ENCODE measurements at regions not wholly inside any gene's neighbourhood (a gene's known extent, or its start where the extent isn't known, plus 50 kb on each side); places are given as distances from the start of the nearest gene placed in this dataset.

DNA sequence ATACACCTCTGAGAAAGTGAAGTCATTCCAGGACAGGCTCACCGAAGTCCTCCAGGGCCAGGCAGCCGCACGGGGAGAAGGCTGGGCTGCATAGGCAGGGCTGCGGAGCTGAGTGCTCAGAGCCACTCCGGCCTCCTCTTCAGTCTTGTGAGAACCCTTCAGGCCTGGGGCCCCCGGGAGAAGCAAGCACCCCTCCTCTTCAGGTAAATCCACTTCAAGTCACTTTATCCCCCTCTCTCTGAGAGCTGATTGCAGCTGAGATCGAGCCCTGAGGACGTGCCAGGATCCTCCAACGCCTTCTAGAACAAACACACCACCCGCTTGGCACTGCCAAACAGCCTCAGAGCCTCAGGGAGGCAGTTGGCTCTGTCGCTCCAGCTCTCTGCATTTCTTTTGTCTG is 1526.3 kb downstream of the BRD1 start:
- H3K27me3 ChIP-seq (ENCODE audit: control insufficient read depth, low read length): no peaks in the 10 kb centered on the region
- H4K20me1 ChIP-seq (ENCODE audit: control insufficient read depth, insufficient read depth, low read depth, low read length): no peaks in the 10 kb centered on the region
- no peaks in the 10 kb centered on the region for H3K79me2 ChIP-seq (ENCODE audit: control insufficient read depth, low read length)
- H3K9me2 ChIP-seq (replicated peaks; ENCODE audit: control insufficient read depth, low read length): no peaks in the 10 kb centered on the region
- H3K9me3 ChIP-seq (ENCODE audit: control insufficient read depth, insufficient read depth, low read length): no peaks in the 10 kb centered on the region
- H3K4me3 ChIP-seq (ENCODE audit: low read length): no peak overlapping the region
- H3K4me1 ChIP-seq (ENCODE audit: control insufficient read depth, low read length): no peaks in the 10 kb centered on the region
- no peaks in the 10 kb centered on the region for H3F3A ChIP-seq (ENCODE audit: control insufficient read depth, insufficient read depth)
- H3K4me2 ChIP-seq (ENCODE audit: low read length): no peak overlapping the region
- H3K27ac ChIP-seq (ENCODE audit: low read depth, low read length): no peak overlapping the region
- H3K36me3 ChIP-seq (ENCODE audit: control insufficient read depth, low read length): no peaks in the 10 kb centered on the region
- TF ChIP-seq, protein P1, sequence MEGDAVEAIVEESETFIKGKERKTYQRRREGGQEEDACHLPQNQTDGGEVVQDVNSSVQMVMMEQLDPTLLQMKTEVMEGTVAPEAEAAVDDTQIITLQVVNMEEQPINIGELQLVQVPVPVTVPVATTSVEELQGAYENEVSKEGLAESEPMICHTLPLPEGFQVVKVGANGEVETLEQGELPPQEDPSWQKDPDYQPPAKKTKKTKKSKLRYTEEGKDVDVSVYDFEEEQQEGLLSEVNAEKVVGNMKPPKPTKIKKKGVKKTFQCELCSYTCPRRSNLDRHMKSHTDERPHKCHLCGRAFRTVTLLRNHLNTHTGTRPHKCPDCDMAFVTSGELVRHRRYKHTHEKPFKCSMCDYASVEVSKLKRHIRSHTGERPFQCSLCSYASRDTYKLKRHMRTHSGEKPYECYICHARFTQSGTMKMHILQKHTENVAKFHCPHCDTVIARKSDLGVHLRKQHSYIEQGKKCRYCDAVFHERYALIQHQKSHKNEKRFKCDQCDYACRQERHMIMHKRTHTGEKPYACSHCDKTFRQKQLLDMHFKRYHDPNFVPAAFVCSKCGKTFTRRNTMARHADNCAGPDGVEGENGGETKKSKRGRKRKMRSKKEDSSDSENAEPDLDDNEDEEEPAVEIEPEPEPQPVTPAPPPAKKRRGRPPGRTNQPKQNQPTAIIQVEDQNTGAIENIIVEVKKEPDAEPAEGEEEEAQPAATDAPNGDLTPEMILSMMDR (IDR thresholded peaks at IDR 0.05; ENCODE audit: low read depth, low read length, poor library complexity, severe bottlenecking): no peak
- no peak for TF ChIP-seq EZH2phosphoT487 (IDR thresholded peaks at IDR 0.05; ENCODE audit: borderline replicate concordance, low read length)

DNA sequence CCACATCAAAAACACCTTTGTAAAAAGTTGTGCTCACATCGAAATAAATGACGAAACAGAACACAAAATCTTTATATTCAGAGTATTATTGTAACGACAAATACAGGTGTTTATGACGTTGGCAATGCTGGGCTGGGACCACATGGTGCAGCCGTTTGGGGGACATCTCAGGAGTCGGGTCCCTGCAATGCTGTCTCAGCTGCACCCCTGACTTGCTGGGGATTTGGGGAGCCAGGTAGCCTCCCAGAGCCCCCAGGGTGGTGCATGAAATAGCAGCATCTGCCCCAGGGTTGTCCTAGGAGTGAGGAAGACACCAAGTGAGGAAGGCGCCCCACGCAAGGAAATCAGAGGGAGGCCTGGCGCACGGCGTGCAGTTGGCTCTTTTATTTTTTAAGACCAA is 1526.8 kb downstream of the BRD1 start:
- H3K9me3 ChIP-seq (ENCODE audit: control insufficient read depth, insufficient read depth, low read length): no peaks in the 10 kb centered on the region
- H3K4me3 ChIP-seq (ENCODE audit: low read length): no peak overlapping the region
- H3K4me2 ChIP-seq (ENCODE audit: low read length): no peak overlapping the region
- no peaks in the 10 kb centered on the region for H3K27me3 ChIP-seq (ENCODE audit: control insufficient read depth, low read length)
- H3K4me1 ChIP-seq (ENCODE audit: control insufficient read depth, low read length): no peaks in the 10 kb centered on the region
- no peaks in the 10 kb centered on the region for H3K36me3 ChIP-seq (ENCODE audit: control insufficient read depth, low read length)
- H4K20me1 ChIP-seq (ENCODE audit: control insufficient read depth, insufficient read depth, low read depth, low read length): no peaks in the 10 kb centered on the region
- H3K9me2 ChIP-seq (replicated peaks; ENCODE audit: control insufficient read depth, low read length): no peaks in the 10 kb centered on the region
- no peaks in the 10 kb centered on the region for H3K79me2 ChIP-seq (ENCODE audit: control insufficient read depth, low read length)
- no peak for TF ChIP-seq EZH2phosphoT487 (IDR thresholded peaks at IDR 0.05; ENCODE audit: borderline replicate concordance, low read length)
- TF ChIP-seq, protein P1 (IDR thresholded peaks at IDR 0.05; ENCODE audit: low read depth, low read length, poor library complexity, severe bottlenecking): no peak
- H3K27ac ChIP-seq (ENCODE audit: low read depth, low read length): no peak overlapping the region
- H3F3A ChIP-seq (ENCODE audit: control insufficient read depth, insufficient read depth): no peaks in the 10 kb centered on the region

DNA sequence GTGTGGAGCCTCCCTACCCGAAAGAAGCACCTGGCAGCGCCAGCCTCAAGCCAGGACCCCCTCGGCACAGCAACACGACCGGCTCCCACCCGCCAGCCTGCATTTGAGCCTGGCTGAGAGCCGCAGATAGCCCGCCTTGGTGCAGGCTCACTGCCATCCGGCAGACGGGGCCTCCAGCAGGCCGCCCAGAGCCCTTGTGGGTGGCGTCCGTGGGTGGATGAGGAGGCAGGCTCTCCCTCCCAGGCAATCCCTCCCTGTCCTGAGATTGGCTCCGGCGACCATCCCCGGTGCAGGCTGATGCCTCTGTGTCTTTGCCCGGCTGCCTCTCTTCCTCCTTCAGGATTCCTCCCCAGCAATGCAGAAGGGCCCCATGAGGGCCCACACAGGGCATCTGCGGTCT is 1527.9 kb downstream of the BRD1 start:
- TF ChIP-seq, protein P1 (IDR thresholded peaks at IDR 0.05; ENCODE audit: low read depth, low read length, poor library complexity, severe bottlenecking): no peak
- TF ChIP-seq EZH2phosphoT487 (IDR thresholded peaks at IDR 0.05; ENCODE audit: borderline replicate concordance, low read length): no peak
- Histone ChIP-seq H3K36me3 (ENCODE audit: control insufficient read depth, low read length) (no peaks in the 10 kb centered on the region), H3K27ac (ENCODE audit: low read depth, low read length) (no peak overlapping the region), H3K9me2 (replicated peaks; ENCODE audit: control insufficient read depth, low read length) (no peaks in the 10 kb centered on the region), H3K79me2 (ENCODE audit: control insufficient read depth, low read length) (no peaks in the 10 kb centered on the region), H3K4me1 (ENCODE audit: control insufficient read depth, low read length) (no peaks in the 10 kb centered on the region), H3K4me3 (ENCODE audit: low read length) (no peak overlapping the region), H3K9me3 (ENCODE audit: control insufficient read depth, insufficient read depth, low read length) (no peaks in the 10 kb centered on the region), H3K4me2 (ENCODE audit: low read length) (no peak overlapping the region), H4K20me1 (ENCODE audit: control insufficient read depth, insufficient read depth, low read depth, low read length) (no peaks in the 10 kb centered on the region), H3F3A (ENCODE audit: control insufficient read depth, insufficient read depth) (no peaks in the 10 kb centered on the region), H3K27me3 (ENCODE audit: control insufficient read depth, low read length) (no peaks in the 10 kb centered on the region)

DNA sequence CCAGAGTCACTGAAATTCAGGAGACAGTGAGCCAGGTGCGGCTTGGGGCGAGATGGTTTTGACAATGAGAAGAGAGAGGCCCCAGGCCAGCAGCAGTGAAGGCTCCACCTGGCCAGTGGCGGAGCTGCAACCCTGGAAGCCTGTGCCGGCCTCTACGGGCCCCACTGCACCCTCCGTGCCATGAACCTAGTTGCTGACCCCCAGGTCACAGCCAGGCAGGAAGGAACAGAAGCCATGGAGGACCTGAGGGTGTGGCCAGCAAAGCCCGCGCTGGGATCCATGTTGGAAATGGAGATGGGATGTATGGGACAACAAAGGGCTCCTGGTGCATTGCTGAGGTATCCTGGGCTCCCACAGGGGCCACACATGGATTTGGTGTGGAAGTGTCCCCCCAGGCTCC is 1528.5 kb downstream of the BRD1 start:
- H3K9me2 ChIP-seq (replicated peaks; ENCODE audit: control insufficient read depth, low read length): no peaks in the 10 kb centered on the region
- TF ChIP-seq, protein P1 (IDR thresholded peaks at IDR 0.05; ENCODE audit: low read depth, low read length, poor library complexity, severe bottlenecking): no peak
- TF ChIP-seq EZH2phosphoT487 (IDR thresholded peaks at IDR 0.05; ENCODE audit: borderline replicate concordance, low read length): no peak
- H3F3A ChIP-seq (ENCODE audit: control insufficient read depth, insufficient read depth): no peaks in the 10 kb centered on the region
- H3K27me3 ChIP-seq (ENCODE audit: control insufficient read depth, low read length): no peaks in the 10 kb centered on the region
- no peaks in the 10 kb centered on the region for H3K79me2 ChIP-seq (ENCODE audit: control insufficient read depth, low read length)
- H3K9me3 ChIP-seq (ENCODE audit: control insufficient read depth, insufficient read depth, low read length): no peaks in the 10 kb centered on the region
- H4K20me1 ChIP-seq (ENCODE audit: control insufficient read depth, insufficient read depth, low read depth, low read length): no peaks in the 10 kb centered on the region
- no peak overlapping the region for H3K27ac ChIP-seq (ENCODE audit: low read depth, low read length)
- no peaks in the 10 kb centered on the region for H3K36me3 ChIP-seq (ENCODE audit: control insufficient read depth, low read length)
- H3K4me3 ChIP-seq (ENCODE audit: low read length): no peak overlapping the region
- H3K4me2 ChIP-seq (ENCODE audit: low read length): no peak overlapping the region
- no peaks in the 10 kb centered on the region for H3K4me1 ChIP-seq (ENCODE audit: control insufficient read depth, low read length)
